ENCODE measurements at regions not wholly inside any gene's neighbourhood (a gene's known extent, or its start where the extent isn't known, plus 50 kb on each side); places are given as distances from the start of the nearest gene placed in this dataset.

- ATAC-seq (no peak; the same call in 2 of the 3 replicates), FAIRE-seq (no peak), DNase-seq (ENCODE audit: low spot score) (no peak)
- Histone ChIP-seq H3K27me3 (ENCODE audit: control insufficient read depth in 1 of 2, insufficient read depth in 2 of 2, low read length in 2 of 2) (peaks cover 0 to 31% of the 10 kb centered on the region in 2 experiments; a peak in 3 of 5 replicates), H3K79me2 (ENCODE audit: insufficient read depth, low read length) (no peaks in the 10 kb centered on the region), H3K4me3 (replicated peaks in 1 of 3; ENCODE audit: insufficient read depth in 1 of 3, low read depth in 2 of 3, low read length in 3 of 3) (no peak overlapping the region), H3K4me1 (ENCODE audit: insufficient read depth, low read length) (no peaks in the 10 kb centered on the region), H4K20me1 (ENCODE audit: insufficient read depth, low read length) (no peaks in the 10 kb centered on the region), H3K9me3 (ENCODE audit: low read length) (no peaks in the 10 kb centered on the region), H3K9ac (ENCODE audit: insufficient read depth, low read depth, low read length) (no peak overlapping the region), H2AFZ (ENCODE audit: low read length) (no peak overlapping the region), H3K36me3 (replicated peaks in 1 of 2; ENCODE audit: control insufficient read depth in 1 of 2, insufficient read depth in 2 of 2, low read length in 2 of 2) (no peaks in the 10 kb centered on the region), H3K27ac (ENCODE audit: extremely low read length, insufficient read depth, low read length) (no peak overlapping the region), H3K4me2 (ENCODE audit: low read depth, low read length) (no peak overlapping the region)
- 16% methylated on average over 6 of the region's 7 CpGs for WGBS (ENCODE audit: low lambda C conversion rate)
- in situ Hi-C loops (cut with HindIII; ENCODE audit: extremely low pct_ligation_motif_present, low pct_unique_long_range_greater_than_20kb), result no loop called here
- ChIA-PET CTCF (ENCODE audit: low intra/inter-chr PET ratio, low total read pairs) (no interaction called here), POLR2A (no interaction called here)
- no TSS peak for BruUV-seq (replicated peaks)
- intact Hi-C loops (cut with micrococcal nuclease; ENCODE audit: unreplicated experiment), result no loop called here
- no peak for TF ChIP-seq ZFP90 (CRISPR knock-in tag; IDR thresholded peaks at IDR 0.05; ENCODE audit: borderline replicate concordance)
- no peak for TF ChIP-seq ARHGAP35 (CRISPR knock-in tag; IDR thresholded peaks at IDR 0.05; ENCODE audit: borderline replicate concordance)
- no peak for TF ChIP-seq ZSCAN22 (CRISPR knock-in tag; IDR thresholded peaks at IDR 0.05)
- TF ChIP-seq, protein P1, sequence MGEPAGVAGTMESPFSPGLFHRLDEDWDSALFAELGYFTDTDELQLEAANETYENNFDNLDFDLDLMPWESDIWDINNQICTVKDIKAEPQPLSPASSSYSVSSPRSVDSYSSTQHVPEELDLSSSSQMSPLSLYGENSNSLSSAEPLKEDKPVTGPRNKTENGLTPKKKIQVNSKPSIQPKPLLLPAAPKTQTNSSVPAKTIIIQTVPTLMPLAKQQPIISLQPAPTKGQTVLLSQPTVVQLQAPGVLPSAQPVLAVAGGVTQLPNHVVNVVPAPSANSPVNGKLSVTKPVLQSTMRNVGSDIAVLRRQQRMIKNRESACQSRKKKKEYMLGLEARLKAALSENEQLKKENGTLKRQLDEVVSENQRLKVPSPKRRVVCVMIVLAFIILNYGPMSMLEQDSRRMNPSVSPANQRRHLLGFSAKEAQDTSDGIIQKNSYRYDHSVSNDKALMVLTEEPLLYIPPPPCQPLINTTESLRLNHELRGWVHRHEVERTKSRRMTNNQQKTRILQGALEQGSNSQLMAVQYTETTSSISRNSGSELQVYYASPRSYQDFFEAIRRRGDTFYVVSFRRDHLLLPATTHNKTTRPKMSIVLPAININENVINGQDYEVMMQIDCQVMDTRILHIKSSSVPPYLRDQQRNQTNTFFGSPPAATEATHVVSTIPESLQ (CRISPR knock-in tag; conservative IDR thresholded peaks at IDR 0.05), result no peak
- no peak for TF ChIP-seq NFE2 (CRISPR knock-in tag; IDR thresholded peaks at IDR 0.05)
- TF ChIP-seq, protein P2, sequence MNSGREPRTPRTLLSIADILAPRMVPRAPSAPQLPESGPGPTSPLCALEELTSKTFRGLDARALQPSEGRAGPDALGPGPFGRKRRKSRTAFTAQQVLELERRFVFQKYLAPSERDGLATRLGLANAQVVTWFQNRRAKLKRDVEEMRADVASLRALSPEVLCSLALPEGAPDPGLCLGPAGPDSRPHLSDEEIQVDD (CRISPR knock-in tag; IDR thresholded peaks at IDR 0.05; ENCODE audit: borderline replicate concordance), result no peak
- TF ChIP-seq, protein P3, sequence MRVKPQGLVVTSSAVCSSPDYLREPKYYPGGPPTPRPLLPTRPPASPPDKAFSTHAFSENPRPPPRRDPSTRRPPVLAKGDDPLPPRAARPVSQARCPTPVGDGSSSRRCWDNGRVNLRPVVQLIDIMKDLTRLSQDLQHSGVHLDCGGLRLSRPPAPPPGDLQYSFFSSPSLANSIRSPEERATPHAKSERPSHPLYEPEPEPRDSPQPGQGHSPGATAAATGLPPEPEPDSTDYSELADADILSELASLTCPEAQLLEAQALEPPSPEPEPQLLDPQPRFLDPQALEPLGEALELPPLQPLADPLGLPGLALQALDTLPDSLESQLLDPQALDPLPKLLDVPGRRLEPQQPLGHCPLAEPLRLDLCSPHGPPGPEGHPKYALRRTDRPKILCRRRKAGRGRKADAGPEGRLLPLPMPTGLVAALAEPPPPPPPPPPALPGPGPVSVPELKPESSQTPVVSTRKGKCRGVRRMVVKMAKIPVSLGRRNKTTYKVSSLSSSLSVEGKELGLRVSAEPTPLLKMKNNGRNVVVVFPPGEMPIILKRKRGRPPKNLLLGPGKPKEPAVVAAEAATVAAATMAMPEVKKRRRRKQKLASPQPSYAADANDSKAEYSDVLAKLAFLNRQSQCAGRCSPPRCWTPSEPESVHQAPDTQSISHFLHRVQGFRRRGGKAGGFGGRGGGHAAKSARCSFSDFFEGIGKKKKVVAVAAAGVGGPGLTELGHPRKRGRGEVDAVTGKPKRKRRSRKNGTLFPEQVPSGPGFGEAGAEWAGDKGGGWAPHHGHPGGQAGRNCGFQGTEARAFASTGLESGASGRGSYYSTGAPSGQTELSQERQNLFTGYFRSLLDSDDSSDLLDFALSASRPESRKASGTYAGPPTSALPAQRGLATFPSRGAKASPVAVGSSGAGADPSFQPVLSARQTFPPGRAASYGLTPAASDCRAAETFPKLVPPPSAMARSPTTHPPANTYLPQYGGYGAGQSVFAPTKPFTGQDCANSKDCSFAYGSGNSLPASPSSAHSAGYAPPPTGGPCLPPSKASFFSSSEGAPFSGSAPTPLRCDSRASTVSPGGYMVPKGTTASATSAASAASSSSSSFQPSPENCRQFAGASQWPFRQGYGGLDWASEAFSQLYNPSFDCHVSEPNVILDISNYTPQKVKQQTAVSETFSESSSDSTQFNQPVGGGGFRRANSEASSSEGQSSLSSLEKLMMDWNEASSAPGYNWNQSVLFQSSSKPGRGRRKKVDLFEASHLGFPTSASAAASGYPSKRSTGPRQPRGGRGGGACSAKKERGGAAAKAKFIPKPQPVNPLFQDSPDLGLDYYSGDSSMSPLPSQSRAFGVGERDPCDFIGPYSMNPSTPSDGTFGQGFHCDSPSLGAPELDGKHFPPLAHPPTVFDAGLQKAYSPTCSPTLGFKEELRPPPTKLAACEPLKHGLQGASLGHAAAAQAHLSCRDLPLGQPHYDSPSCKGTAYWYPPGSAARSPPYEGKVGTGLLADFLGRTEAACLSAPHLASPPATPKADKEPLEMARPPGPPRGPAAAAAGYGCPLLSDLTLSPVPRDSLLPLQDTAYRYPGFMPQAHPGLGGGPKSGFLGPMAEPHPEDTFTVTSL (CRISPR knock-in tag; IDR thresholded peaks at IDR 0.05; ENCODE audit: borderline replicate concordance), result no peak
- no peak for TF ChIP-seq ZMYM2 (CRISPR knock-in tag; IDR thresholded peaks at IDR 0.05)
- TF ChIP-seq CBX2 (IDR thresholded peaks at IDR 0.05; ENCODE audit: low read depth, low read length), result no peak
- no peak for TF ChIP-seq CBX2 (CRISPR knock-in tag; IDR thresholded peaks at IDR 0.05; ENCODE audit: low read depth)
- no peak for TF ChIP-seq DNMT1 (CRISPR knock-in tag; IDR thresholded peaks at IDR 0.05)
- TF ChIP-seq THRA (CRISPR knock-in tag; IDR thresholded peaks at IDR 0.05; ENCODE audit: borderline replicate concordance), result no peak
- TF ChIP-seq, protein P4, sequence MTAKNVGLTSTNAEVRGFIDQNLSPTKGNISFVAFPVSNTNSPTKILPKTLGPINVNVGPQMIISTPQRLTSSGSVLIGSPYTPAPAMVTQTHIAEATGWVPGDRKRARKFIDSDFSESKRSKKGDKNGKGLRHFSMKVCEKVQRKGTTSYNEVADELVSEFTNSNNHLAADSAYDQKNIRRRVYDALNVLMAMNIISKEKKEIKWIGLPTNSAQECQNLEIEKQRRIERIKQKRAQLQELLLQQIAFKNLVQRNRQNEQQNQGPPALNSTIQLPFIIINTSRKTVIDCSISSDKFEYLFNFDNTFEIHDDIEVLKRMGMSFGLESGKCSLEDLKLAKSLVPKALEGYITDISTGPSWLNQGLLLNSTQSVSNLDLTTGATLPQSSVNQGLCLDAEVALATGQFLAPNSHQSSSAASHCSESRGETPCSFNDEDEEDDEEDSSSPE (CRISPR knock-in tag; IDR thresholded peaks at IDR 0.05), result no peak
- TF ChIP-seq ZNF777 (CRISPR knock-in tag; IDR thresholded peaks at IDR 0.05), result no peak
- TF ChIP-seq ZNF33B (CRISPR knock-in tag; IDR thresholded peaks at IDR 0.05), result no peak
Measured at GRCh38 chr21:32184485-32184884, 94.4 kb downstream of the MIS18A start.
